Liver (tissue), 7 donors: ENCODE measurements at regions not wholly inside any gene's neighbourhood (a gene's known extent, or its start where the extent isn't known, plus 50 kb on each side); places are given as distances from the start of the nearest gene placed in this dataset.

ENCODE experiments used
- DNase-seq: peaks from one replicate; pipeline ENCODE4 v3.0.0-alpha.2; 2017; ENCODE audit warnings: low spot score
- H3K27ac ChIP-seq, 2 donors: one replicate each; pipeline ENCODE4 v1.7.0; 2013; ENCODE audit warnings: inconsistent platforms in 2 of 2, low read length in 2 of 2, control low read depth in 1 of 2, low read depth in 1 of 2, mild to moderate bottlenecking in 1 of 2
- H3K27me3 ChIP-seq, 4 donors: one replicate each; pipeline versions ENCODE4 v1.6.1 to v1.7.0; 2013; ENCODE audit warnings: low read length in 3 of 4, inconsistent platforms in 1 of 4, mild to moderate bottlenecking in 1 of 4, moderate library complexity in 1 of 4; ENCODE audit not compliant: control insufficient read depth in 4 of 4, insufficient read depth in 4 of 4
- H3K36me3 ChIP-seq, 4 donors: one replicate each; pipeline versions ENCODE4 v1.6.1 to v1.7.0; 2013; ENCODE audit warnings: low read length in 3 of 4, mild to moderate bottlenecking in 3 of 4, low read depth in 1 of 4, moderate library complexity in 1 of 4; ENCODE audit not compliant: control insufficient read depth in 4 of 4, insufficient read depth in 3 of 4
- H3K4me1 ChIP-seq, 4 donors: one replicate each; pipeline versions ENCODE4 v1.6.1 to v1.7.0; 2013; ENCODE audit warnings: low read length in 3 of 4, mild to moderate bottlenecking in 3 of 4, moderate library complexity in 1 of 4; ENCODE audit not compliant: control insufficient read depth in 4 of 4, insufficient read depth in 4 of 4
- H3K4me3 ChIP-seq, 3 donors: one replicate each; pipeline versions ENCODE4 v1.6.1 to v1.7.0; 2013; ENCODE audit warnings: low read length in 3 of 3, control low read depth in 1 of 3, low read depth in 1 of 3, mild to moderate bottlenecking in 1 of 3
- H3K9ac ChIP-seq, 2 donors: one replicate each; pipeline ENCODE4 v1.7.0; 2013; ENCODE audit warnings: low read length in 2 of 2, mild to moderate bottlenecking in 2 of 2, moderate library complexity in 2 of 2, control low read depth in 1 of 2, low read depth in 1 of 2
- H3K9me3 ChIP-seq, 4 donors: one replicate each; pipeline versions ENCODE4 v1.6.1 to v1.7.0; 2013; ENCODE audit warnings: low read length in 3 of 4; ENCODE audit not compliant: control insufficient read depth in 4 of 4
- EGR1 ChIP-seq, 2 donors: IDR thresholded peaks; 2 replicates each; pipeline ENCODE4 v1.6.1; 2016 to 2018; ENCODE audit warnings: antibody characterized with exemption in 2 of 2, low read depth in 2 of 2
- FOXA1 ChIP-seq: IDR thresholded peaks from 2 replicates; pipeline ENCODE4 v1.6.1; 2016; ENCODE audit warnings: antibody characterized with exemption
- GABPA ChIP-seq, 2 donors: IDR thresholded peaks in 1 of 2; conservative IDR thresholded peaks in 1 of 2; 2 replicates each; pipeline ENCODE4 v1.6.1; 2016; ENCODE audit warnings: antibody characterized with exemption in 2 of 2, mild to moderate bottlenecking in 1 of 2, moderate library complexity in 1 of 2
- JUND ChIP-seq, 2 donors: IDR thresholded peaks; 2 replicates each; pipeline ENCODE4 v1.6.1; 2016; ENCODE audit warnings: antibody characterized with exemption in 2 of 2
- NR2F2 ChIP-seq: IDR thresholded peaks from 2 replicates; pipeline ENCODE4 v1.6.1; 2016; ENCODE audit warnings: antibody characterized with exemption
- RAD21 ChIP-seq, 2 donors: IDR thresholded peaks; 2 replicates each; pipeline ENCODE4 v1.6.1; 2016; ENCODE audit warnings: antibody characterized with exemption in 2 of 2, mild to moderate bottlenecking in 2 of 2
- REST ChIP-seq: IDR thresholded peaks from 2 replicates; pipeline ENCODE4 v1.6.1; 2016; ENCODE audit warnings: antibody characterized with exemption, mild to moderate bottlenecking
- RXRA ChIP-seq, 2 donors: IDR thresholded peaks; 2 replicates each; pipeline ENCODE4 v1.6.1; 2017 to 2018; ENCODE audit warnings: antibody characterized with exemption in 2 of 2, mild to moderate bottlenecking in 1 of 2
- SP1 ChIP-seq: IDR thresholded peaks from 2 replicates; pipeline ENCODE4 v1.6.1; 2018; ENCODE audit warnings: antibody characterized with exemption, mild to moderate bottlenecking
- ZBTB33 ChIP-seq: IDR thresholded peaks from 2 replicates; pipeline ENCODE4 v1.6.1; 2016; ENCODE audit warnings: antibody characterized with exemption
- WGBS: extraction: QIAGEN DNeasy Blood & Tissue Kit; methylation state at CpG from one replicate; pipeline ENCODE4 v1.1.7; 2013; 5-methylcytosine and 5-hydroxymethylcytosine counted together
- donor health status: healthy.
- donor health status: healthy.
- donor health status: healthy.
- donor health status: healthy.

GRCh38 chr12:71236133-71236660, 78.4 kb upstream of the TSPAN8 start:
- no peaks in the 10 kb centered on the region for H3K27me3 ChIP-seq
- TF ChIP-seq JUND (IDR thresholded peaks at IDR 0.05) = no peak
- no peak for TF ChIP-seq REST
- no peak for TF ChIP-seq FOXA1
- no peak for TF ChIP-seq RXRA (IDR thresholded peaks at IDR 0.05)
- no peak for TF ChIP-seq ZBTB33
- WGBS = 74% methylated on average over 3 of the region's 3 CpGs
- H3K9me3 ChIP-seq = no peaks in the 10 kb centered on the region
- H3K27ac ChIP-seq = no peak overlapping the region
- DNase-seq = peak; percentile 54
- H3K4me1 ChIP-seq = no peaks in the 10 kb centered on the region
- no peaks in the 10 kb centered on the region for H3K36me3 ChIP-seq
- H3K9ac ChIP-seq = no peak overlapping the region
- H3K4me3 ChIP-seq = no peak overlapping the region

- Histone ChIP-seq H3K27ac (no peak overlapping the region), H3K36me3 (no peaks in the 10 kb centered on the region), H3K9ac (no peak overlapping the region), H3K27me3 (no peaks in the 10 kb centered on the region), H3K4me3 (no peak overlapping the region), H3K4me1 (no peaks in the 10 kb centered on the region), H3K9me3 (no peaks in the 10 kb centered on the region)
- TF ChIP-seq NR2F2 (no peak), RAD21 (IDR thresholded peaks at IDR 0.05) (no peak), EGR1 (IDR thresholded peaks at IDR 0.05; ENCODE audit: low read depth in 2 of 2) (no peak), SP1 (no peak), ZBTB33 (no peak)
- no peak for DNase-seq
- WGBS = 82% methylated on average over 2 of the region's 2 CpGs
Measured at GRCh38 chr12:71233083-71233482, 75.3 kb upstream of the TSPAN8 start.

GRCh38 chr12:71230542-71230941, 72.7 kb upstream of the TSPAN8 start:
- Histone ChIP-seq H3K9ac (no peak overlapping the region), H3K4me1 (no peaks in the 10 kb centered on the region), H3K27me3 (no peaks in the 10 kb centered on the region), H3K27ac (no peak overlapping the region), H3K9me3 (no peaks in the 10 kb centered on the region), H3K4me3 (no peak overlapping the region), H3K36me3 (no peaks in the 10 kb centered on the region)
- TF ChIP-seq GABPA (IDR thresholded peaks at IDR 0.05 in 1 of 2, conservative IDR thresholded peaks at IDR 0.05 in 1 of 2) (no peak), NR2F2 (no peak)
- no peak for DNase-seq
